ENCODE measurements at regions not wholly inside any gene's neighbourhood (a gene's known extent, or its start where the extent isn't known, plus 50 kb on each side); places are given as distances from the start of the nearest gene placed in this dataset.

DNA sequence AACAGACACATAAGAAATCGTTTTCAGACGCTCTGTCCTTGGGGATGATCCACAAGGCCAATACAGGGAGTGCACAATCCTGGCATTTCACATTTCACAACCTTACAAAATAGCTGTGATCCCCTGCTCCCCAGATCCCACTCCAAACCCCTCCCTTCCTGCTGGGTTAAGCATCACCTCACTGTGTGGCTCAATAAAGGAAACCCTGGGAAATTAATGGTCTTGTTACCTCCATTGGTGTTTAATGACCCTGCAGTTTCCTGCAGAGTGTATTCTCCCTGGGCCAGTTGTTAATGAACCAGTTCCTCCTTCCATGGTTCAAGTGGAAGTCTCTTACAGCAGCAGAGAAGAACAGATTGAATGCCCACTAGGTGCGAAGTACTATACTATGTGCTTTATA lies 334.7 kb downstream of the OMA1 start:
- FAIRE-seq, result no peak
- TF ChIP-seq, protein P1, sequence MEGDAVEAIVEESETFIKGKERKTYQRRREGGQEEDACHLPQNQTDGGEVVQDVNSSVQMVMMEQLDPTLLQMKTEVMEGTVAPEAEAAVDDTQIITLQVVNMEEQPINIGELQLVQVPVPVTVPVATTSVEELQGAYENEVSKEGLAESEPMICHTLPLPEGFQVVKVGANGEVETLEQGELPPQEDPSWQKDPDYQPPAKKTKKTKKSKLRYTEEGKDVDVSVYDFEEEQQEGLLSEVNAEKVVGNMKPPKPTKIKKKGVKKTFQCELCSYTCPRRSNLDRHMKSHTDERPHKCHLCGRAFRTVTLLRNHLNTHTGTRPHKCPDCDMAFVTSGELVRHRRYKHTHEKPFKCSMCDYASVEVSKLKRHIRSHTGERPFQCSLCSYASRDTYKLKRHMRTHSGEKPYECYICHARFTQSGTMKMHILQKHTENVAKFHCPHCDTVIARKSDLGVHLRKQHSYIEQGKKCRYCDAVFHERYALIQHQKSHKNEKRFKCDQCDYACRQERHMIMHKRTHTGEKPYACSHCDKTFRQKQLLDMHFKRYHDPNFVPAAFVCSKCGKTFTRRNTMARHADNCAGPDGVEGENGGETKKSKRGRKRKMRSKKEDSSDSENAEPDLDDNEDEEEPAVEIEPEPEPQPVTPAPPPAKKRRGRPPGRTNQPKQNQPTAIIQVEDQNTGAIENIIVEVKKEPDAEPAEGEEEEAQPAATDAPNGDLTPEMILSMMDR (IDR thresholded peaks at IDR 0.05; ENCODE audit: insufficient read depth, missing control alignments), result no peak
- no peak for DNase-seq (ENCODE audit: insufficient read length, low spot score)

DNA sequence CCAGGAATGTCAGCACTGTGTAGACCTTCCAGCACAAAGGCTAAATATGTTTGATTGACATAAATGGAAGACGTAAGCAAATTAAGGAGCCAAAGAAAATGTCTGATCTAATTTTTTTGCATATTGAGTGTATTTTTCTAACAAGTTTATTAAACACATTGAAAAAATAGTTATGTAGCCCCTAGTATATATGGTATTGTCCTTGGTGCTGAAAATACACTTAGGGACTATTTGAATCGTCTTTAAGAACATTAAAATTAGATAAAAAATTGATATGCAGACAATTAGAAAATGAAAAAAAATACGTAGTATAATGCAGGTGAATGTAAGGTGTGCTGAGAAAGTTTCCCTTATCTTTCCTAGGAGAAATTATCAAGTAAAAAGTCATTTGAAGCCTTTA lies 337.0 kb downstream of the OMA1 start:
- no peak for FAIRE-seq
- no peak for DNase-seq (ENCODE audit: insufficient read length, low spot score)
- TF ChIP-seq, protein P1 (IDR thresholded peaks at IDR 0.05; ENCODE audit: insufficient read depth, missing control alignments), result no peak

DNA sequence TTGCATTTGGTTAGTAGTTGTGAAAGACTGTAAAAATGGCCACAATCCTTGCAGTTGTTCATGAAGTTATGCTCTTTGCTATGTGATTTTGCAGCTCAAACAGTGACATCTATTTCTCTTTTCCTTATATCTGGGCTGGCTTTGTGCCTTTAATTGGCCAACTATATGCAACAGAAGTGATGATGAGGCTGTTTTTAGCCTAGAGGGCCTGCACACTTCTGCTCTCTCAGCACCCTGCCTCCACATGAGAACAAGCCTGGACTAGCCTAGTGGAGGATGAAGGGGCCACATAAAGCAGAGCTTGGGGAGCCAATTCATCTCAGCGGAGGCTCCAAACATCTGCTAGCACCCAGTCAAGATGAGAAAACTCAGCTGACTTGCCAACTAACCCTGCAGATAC lies 339.8 kb downstream of the OMA1 start:
- FAIRE-seq, result no peak
- no peak for DNase-seq (ENCODE audit: insufficient read length, low spot score)
- TF ChIP-seq, protein P1 (IDR thresholded peaks at IDR 0.05; ENCODE audit: insufficient read depth, missing control alignments), result no peak

DNA sequence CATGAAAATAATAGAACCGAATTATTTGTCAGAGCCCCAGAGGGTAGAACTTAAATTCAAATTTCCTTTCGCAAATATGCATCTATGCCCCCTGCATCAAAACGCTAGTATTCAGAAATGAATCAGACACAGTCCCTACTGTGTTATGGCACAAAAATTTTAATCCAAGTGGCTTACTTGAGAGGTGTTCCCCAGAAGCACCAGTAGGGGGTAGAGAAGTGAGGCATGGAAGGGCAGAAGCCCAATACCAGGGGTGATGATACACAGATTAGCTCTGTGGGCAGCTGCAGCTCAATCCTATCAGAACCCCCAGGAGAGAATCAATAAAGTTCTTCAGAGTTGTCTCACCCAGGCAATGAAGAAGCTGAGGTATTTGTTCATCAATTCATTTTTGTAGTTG lies 342.2 kb downstream of the OMA1 start:
- TF ChIP-seq, protein P1 (IDR thresholded peaks at IDR 0.05; ENCODE audit: insufficient read depth, missing control alignments), result no peak
- FAIRE-seq, result no peak
- no peak for DNase-seq (ENCODE audit: insufficient read length, low spot score)

DNA sequence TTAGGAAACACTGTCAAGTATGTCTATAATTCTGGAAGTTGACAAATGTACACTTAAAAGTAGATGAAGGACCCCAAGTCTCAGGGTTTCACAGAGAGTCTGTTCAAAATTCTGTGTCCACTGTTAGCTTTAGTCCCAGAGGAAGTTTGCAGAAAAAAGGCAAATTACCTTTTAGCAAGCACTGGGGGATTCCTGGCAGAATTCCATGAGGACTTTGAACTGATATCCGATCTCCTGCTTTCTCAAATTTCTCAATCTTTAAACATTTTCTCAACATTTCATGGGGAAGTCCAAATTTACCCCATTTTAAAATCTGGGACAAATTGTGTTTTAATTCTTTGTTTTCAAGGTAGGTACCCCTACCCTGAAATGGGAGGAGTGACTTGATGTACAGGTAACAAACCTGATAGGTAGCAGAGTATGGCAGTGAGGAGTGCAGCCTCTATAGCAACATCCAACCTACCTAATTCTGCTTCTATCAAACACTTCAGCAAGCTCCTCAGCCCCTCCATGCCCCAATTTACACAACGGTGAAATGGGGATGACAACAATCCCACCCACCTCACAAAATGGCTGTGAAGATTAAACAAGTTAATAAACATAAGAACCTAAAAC lies 344.9 kb downstream of the OMA1 start:
- FAIRE-seq, result no peak
- no peak for DNase-seq (ENCODE audit: insufficient read length, low spot score)

DNA sequence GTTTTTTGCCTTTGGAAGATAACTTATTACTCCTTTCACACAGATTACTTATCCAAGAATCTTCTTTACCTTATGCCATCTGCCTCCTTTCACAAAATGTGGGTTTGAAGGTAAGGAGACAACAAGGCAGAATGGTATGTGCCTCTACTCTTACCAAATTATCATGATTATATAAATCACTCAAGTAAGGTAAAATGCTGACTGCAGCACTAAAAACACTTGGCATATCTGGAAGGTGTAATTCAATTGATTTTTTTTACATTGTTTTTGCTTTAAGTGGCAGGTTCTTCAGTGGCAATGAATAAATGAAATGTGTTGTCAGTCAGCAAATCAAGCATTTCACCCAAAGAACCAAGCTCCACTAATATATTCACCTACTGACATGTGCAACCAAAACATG lies 346.1 kb downstream of the OMA1 start:
- TF ChIP-seq, protein P1 (IDR thresholded peaks at IDR 0.05; ENCODE audit: insufficient read depth, missing control alignments), result no peak
- no peak for FAIRE-seq
- DNase-seq (ENCODE audit: insufficient read length, low spot score), result no peak

More for the DNA sequence above, 344.9 kb downstream of the OMA1 start:
- TF ChIP-seq, protein P1 (IDR thresholded peaks at IDR 0.05; ENCODE audit: insufficient read depth, missing control alignments), result no peak

DNA sequence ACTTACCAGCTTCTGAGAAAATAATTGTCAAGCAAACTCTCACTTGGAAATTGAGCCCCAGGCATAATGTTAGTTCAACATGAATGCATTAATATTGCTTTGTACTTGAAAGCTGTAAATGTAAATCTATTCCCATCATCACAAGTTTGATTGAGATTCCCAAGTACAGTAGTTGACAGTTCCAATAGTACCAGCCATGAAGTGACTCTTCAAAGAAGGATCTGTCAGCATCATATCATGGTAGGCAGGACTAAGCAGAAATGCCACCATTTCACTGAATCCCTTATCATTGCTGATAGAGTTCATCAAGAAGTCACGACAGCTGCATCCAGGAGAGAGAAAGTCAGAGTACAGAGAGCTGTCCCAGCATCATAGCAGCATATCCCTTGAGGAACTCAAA lies 348.7 kb downstream of the OMA1 start:
- DNase-seq (ENCODE audit: insufficient read length, low spot score) (no peak), FAIRE-seq (no peak)
- TF ChIP-seq, protein P1 (IDR thresholded peaks at IDR 0.05; ENCODE audit: insufficient read depth, missing control alignments), result no peak

Measured in D721Med (cell line).